GM12878 (cell line): ENCODE measurements at regions not wholly inside any gene's neighbourhood (a gene's known extent, or its start where the extent isn't known, plus 50 kb on each side); places are given as distances from the start of the nearest gene placed in this dataset.

Experiments
- ATAC-seq: fragments of 200-7000 bp; cut with Tn5 transposase; 3 replicates; pipeline ENCODE4 v1.9.1; 2020; ENCODE audit warnings: mild to moderate bottlenecking, moderate library complexity
- BruUV-seq: library from RNA; stranded (reverse); fragments of 400-500 nt; replicated peaks from 2 replicates; lab custom pipeline; 2021; lab: Mats Ljungman, UMichigan
- CTCF ChIA-PET: fragments of 300-600 bp; sonication (Branson Sonifier 250); formaldehyde crosslinking; extraction: SDS; loops from one replicate; lab custom pipeline; 2021; ENCODE audit warnings: inconsistent platforms; lab: Yijun Ruan, JAX
- POLR2A ChIA-PET: fragments of 350-600 bp; formaldehyde crosslinking; extraction: SDS; loops from one replicate; lab custom pipeline; 2021; ENCODE audit warnings: inconsistent platforms; lab: Charles Lee
- RAD21 ChIA-PET: fragments of 300-600 bp; sonication (Branson Sonifier 250); formaldehyde crosslinking; loops from one replicate; lab custom pipeline; 2023; ENCODE audit warnings: antibody characterized with exemption; ENCODE audit not compliant: unreplicated experiment; lab: Charles Lee
- SMC1A ChIA-PET: fragments of 300-600 bp; sonication (Branson Sonifier 250); formaldehyde crosslinking; loops from one replicate; lab custom pipeline; 2023; ENCODE audit not compliant: unreplicated experiment, uncharacterized antibody; lab: Charles Lee
- DNase-seq: peaks from one replicate; pipeline ENCODE4 v3.0.0-alpha.2; 2011; ENCODE audit warnings: low read depth, low spot score
- FAIRE-seq: peaks from 3 replicates; lab custom pipeline; 2011; peaks lifted over from hg19 to GRCh38; lab: Jason Lieb, UNC
- H2AFZ ChIP-seq: 2 replicates; pipeline ENCODE4 v1.6.0; 2011; ENCODE audit warnings: low read depth, low read length, control low read depth; ENCODE audit not compliant: control insufficient read depth
- H3K27ac ChIP-seq: 2 replicates; pipeline ENCODE4 v1.5.1; 2011; ENCODE audit warnings: control low read depth; ENCODE audit not compliant: control insufficient read depth, insufficient read depth
- H3K27me3 ChIP-seq, 2 experiments: replicated peaks in 1 of 2; 2 replicates each; pipeline versions ENCODE4 v1.6.0 to v1.6.1; 2011; ENCODE audit warnings: low read length in 1 of 2; ENCODE audit not compliant: control insufficient read depth in 2 of 2, insufficient read depth in 2 of 2
- H3K36me3 ChIP-seq, 2 experiments: 2 replicates each; pipeline ENCODE4 v1.5.1; 2011; ENCODE audit warnings: low read length in 1 of 2; ENCODE audit not compliant: control insufficient read depth in 2 of 2, insufficient read depth in 2 of 2
- H3K4me1 ChIP-seq: 2 replicates; pipeline ENCODE4 v1.6.1; 2011; ENCODE audit warnings: mild to moderate bottlenecking, low read length, moderate library complexity, mixed read lengths; ENCODE audit not compliant: control insufficient read depth, insufficient read depth
- H3K4me2 ChIP-seq: 2 replicates; pipeline ENCODE4 v1.6.0; 2011; ENCODE audit warnings: control low read depth; ENCODE audit not compliant: control insufficient read depth, insufficient read depth
- H3K4me3 ChIP-seq: fragments of 200-600 bp; sonication (generic); 2 replicates; pipeline ENCODE4 v1.5.1; 2016
- H3K79me2 ChIP-seq: 2 replicates; pipeline ENCODE4 v1.6.0; 2011; ENCODE audit warnings: low read length; ENCODE audit not compliant: control insufficient read depth, insufficient read depth
- H3K9ac ChIP-seq: 2 replicates; pipeline ENCODE4 v1.8.0; 2011; ENCODE audit warnings: low read length, control low read depth, mixed read lengths; ENCODE audit not compliant: control insufficient read depth, insufficient read depth
- H3K9me3 ChIP-seq: replicated peaks from 3 replicates; pipeline ENCODE4 v1.5.1; 2011; ENCODE audit warnings: mild to moderate bottlenecking, low read length; ENCODE audit not compliant: control insufficient read depth, insufficient read depth
- H4K20me1 ChIP-seq: 2 replicates; pipeline ENCODE4 v1.6.0; 2011; ENCODE audit not compliant: control insufficient read depth, insufficient read depth
- ASH2L ChIP-seq: fragments of 300-600, 200-600 bp; sonication (generic); IDR thresholded peaks from 2 replicates; pipeline ENCODE4 v1.6.1; 2017; ENCODE audit warnings: low read depth, mild to moderate bottlenecking, borderline replicate concordance
- ATF7 ChIP-seq: fragments of 450-650 bp; IDR thresholded peaks from 2 replicates; pipeline ENCODE4 v1.6.1; 2016; ENCODE audit warnings: low read depth, mild to moderate bottlenecking
- BRCA1 ChIP-seq: IDR thresholded peaks from 2 replicates; pipeline ENCODE4 v1.6.1; 2011; ENCODE audit warnings: low read depth, low read length, improper control_type of control experiment
- CBX3 ChIP-seq: fragments of 200-600 bp; sonication (generic); IDR thresholded peaks from 2 replicates; pipeline ENCODE4 v1.6.1; 2016; ENCODE audit warnings: low read depth, borderline replicate concordance
- CREB1 ChIP-seq: IDR thresholded peaks from 2 replicates; pipeline ENCODE4 v1.6.1; 2012; ENCODE audit warnings: low read depth, mild to moderate bottlenecking, inconsistent platforms
- GABPA ChIP-seq: IDR thresholded peaks from 2 replicates; pipeline ENCODE4 v1.6.1; 2014; ENCODE audit warnings: antibody characterized with exemption, low read depth, mild to moderate bottlenecking, inconsistent platforms
- KAT2A ChIP-seq: conservative IDR thresholded peaks from 2 replicates; pipeline ENCODE4 v1.6.1; 2011; ENCODE audit warnings: low read depth, low read length; ENCODE audit not compliant: control insufficient read depth
- PBX3 ChIP-seq: IDR thresholded peaks from 2 replicates; pipeline ENCODE4 v1.6.1; 2011; ENCODE audit warnings: mild to moderate bottlenecking, low read depth, low read length, moderate library complexity; ENCODE audit not compliant: insufficient replicate concordance
- RAD21 ChIP-seq: IDR thresholded peaks from 2 replicates; pipeline ENCODE4 v1.6.1; 2011; ENCODE audit warnings: mild to moderate bottlenecking, low read depth, low read length, moderate library complexity; ENCODE audit not compliant: insufficient read depth
- RELB ChIP-seq: fragments of 450-650 bp; IDR thresholded peaks from 2 replicates; pipeline ENCODE4 v1.6.1; 2017; ENCODE audit warnings: low read depth, mild to moderate bottlenecking, moderate library complexity
- TCF7 ChIP-seq: IDR thresholded peaks from 2 replicates; pipeline ENCODE4 v1.6.1; 2014; ENCODE audit warnings: antibody characterized with exemption, borderline replicate concordance
- YY1 ChIP-seq: IDR thresholded peaks from 2 replicates; pipeline ENCODE4 v1.6.1; 2011; ENCODE audit warnings: low read depth, mild to moderate bottlenecking, low read length
- ZNF207 ChIP-seq: fragments of 450-650 bp; IDR thresholded peaks from 2 replicates; pipeline ENCODE4 v1.6.1; 2014; ENCODE audit warnings: antibody characterized with exemption, mild to moderate bottlenecking, borderline replicate concordance
- ZNF217 ChIP-seq: fragments of 450-650 bp; IDR thresholded peaks from 2 replicates; pipeline ENCODE4 v1.6.1; 2017; ENCODE audit warnings: antibody characterized with exemption, mild to moderate bottlenecking
- WGBS: methylation state at CpG from one replicate; pipeline ENCODE4 v1.1.6; 2016; ENCODE audit warnings: low lambda C conversion rate; ENCODE audit not compliant: insufficient replicate concordance, insufficient coverage; ENCODE audit errors: missing lambda C conversion rate; 5-methylcytosine and 5-hydroxymethylcytosine counted together
- in situ Hi-C: fragments of 300-500 bp; cut with MboI; formaldehyde crosslinking; loops from 9 replicates; pipeline ENCODE4 v1.14.3; 2018; ENCODE audit warnings: mixed read lengths
- intact Hi-C: fragments of 100-400 bp; cut with micrococcal nuclease; formaldehyde crosslinking; loops from one replicate; pipeline ENCODE4 v1.14.2; 2022; ENCODE audit not compliant: unreplicated experiment
- TF ChIP-seq, protein P1 (sequence below): IDR thresholded peaks from 2 replicates; pipeline ENCODE4 v1.6.1; 2011; ENCODE audit warnings: borderline replicate concordance, low read depth, mild to moderate bottlenecking, moderate library complexity, low read length; ENCODE audit not compliant: insufficient read depth, poor library complexity, severe bottlenecking
- TF ChIP-seq, protein P2 (sequence below): fragments of 450-650 bp; IDR thresholded peaks from 2 replicates; pipeline ENCODE4 v1.6.1; 2018; ENCODE audit warnings: borderline replicate concordance, mild to moderate bottlenecking; ENCODE audit not compliant: partially characterized antibody
- TF ChIP-seq, protein P3 (sequence below): IDR thresholded peaks from 2 replicates; pipeline ENCODE4 v1.6.1; 2012; ENCODE audit warnings: low read length, inconsistent platforms

GRCh38 chrX:95754411-95754810 is 930.2 kb upstream of the DIAPH2 start:
- intact Hi-C loops, result no loop called here
- Histone ChIP-seq H3K79me2 (no peaks in the 10 kb centered on the region), H3K9me3 (no peaks in the 10 kb centered on the region), H3K4me2 (no peak overlapping the region), H3K9ac (no peak overlapping the region)
- POLR2A ChIA-PET, result no interaction called here
- FAIRE-seq, result no peak
- no peak for TF ChIP-seq RELB
- TF ChIP-seq CBX3, result no peak
- TF ChIP-seq, protein P1, sequence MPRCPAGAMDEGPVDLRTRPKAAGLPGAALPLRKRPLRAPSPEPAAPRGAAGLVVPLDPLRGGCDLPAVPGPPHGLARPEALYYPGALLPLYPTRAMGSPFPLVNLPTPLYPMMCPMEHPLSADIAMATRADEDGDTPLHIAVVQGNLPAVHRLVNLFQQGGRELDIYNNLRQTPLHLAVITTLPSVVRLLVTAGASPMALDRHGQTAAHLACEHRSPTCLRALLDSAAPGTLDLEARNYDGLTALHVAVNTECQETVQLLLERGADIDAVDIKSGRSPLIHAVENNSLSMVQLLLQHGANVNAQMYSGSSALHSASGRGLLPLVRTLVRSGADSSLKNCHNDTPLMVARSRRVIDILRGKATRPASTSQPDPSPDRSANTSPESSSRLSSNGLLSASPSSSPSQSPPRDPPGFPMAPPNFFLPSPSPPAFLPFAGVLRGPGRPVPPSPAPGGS, result no peak
- TF ChIP-seq PBX3, result no peak
- no peak for TF ChIP-seq YY1
- no peak for TF ChIP-seq ASH2L
- TF ChIP-seq ZNF207, result no peak
- no peak for TF ChIP-seq BRCA1
- TF ChIP-seq, protein P2, sequence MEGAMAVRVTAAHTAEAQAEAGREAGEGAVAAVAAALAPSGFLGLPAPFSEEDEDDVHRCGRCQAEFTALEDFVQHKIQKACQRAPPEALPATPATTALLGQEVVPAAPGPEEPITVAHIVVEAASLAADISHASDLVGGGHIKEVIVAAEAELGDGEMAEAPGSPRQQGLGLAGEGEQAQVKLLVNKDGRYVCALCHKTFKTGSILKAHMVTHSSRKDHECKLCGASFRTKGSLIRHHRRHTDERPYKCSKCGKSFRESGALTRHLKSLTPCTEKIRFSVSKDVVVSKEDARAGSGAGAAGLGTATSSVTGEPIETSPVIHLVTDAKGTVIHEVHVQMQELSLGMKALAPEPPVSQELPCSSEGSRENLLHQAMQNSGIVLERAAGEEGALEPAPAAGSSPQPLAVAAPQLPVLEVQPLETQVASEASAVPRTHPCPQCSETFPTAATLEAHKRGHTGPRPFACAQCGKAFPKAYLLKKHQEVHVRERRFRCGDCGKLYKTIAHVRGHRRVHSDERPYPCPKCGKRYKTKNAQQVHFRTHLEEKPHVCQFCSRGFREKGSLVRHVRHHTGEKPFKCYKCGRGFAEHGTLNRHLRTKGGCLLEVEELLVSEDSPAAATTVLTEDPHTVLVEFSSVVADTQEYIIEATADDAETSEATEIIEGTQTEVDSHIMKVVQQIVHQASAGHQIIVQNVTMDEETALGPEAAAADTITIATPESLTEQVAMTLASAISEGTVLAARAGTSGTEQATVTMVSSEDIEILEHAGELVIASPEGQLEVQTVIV, result no peak
- TF ChIP-seq, protein P3, sequence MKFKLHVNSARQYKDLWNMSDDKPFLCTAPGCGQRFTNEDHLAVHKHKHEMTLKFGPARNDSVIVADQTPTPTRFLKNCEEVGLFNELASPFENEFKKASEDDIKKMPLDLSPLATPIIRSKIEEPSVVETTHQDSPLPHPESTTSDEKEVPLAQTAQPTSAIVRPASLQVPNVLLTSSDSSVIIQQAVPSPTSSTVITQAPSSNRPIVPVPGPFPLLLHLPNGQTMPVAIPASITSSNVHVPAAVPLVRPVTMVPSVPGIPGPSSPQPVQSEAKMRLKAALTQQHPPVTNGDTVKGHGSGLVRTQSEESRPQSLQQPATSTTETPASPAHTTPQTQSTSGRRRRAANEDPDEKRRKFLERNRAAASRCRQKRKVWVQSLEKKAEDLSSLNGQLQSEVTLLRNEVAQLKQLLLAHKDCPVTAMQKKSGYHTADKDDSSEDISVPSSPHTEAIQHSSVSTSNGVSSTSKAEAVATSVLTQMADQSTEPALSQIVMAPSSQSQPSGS, result no peak
- no peak for TF ChIP-seq ZNF217
- TF ChIP-seq KAT2A, result no peak
- no peak for TF ChIP-seq RAD21
- no peak for TF ChIP-seq GABPA
- TF ChIP-seq CREB1, result no peak
- TF ChIP-seq ATF7, result no peak
- TF ChIP-seq TCF7, result no peak
- TF ChIP-seq, all 136 proteins: peak for 0
- H3K36me3 ChIP-seq, result no peaks in the 10 kb centered on the region
- no peaks in the 10 kb centered on the region for H3K4me1 ChIP-seq
- no peaks in the 10 kb centered on the region for H3K27me3 ChIP-seq
- RAD21 ChIA-PET, result no interaction called here
- ATAC-seq (no peak), DNase-seq (no peak)
- SMC1A ChIA-PET, result no interaction called here
- no TSS peak for BruUV-seq
- CTCF ChIA-PET, result interaction anchor here (0.9 to 2.6 kb wide), 2 partner anchors 8 to 11 kb away, joined by 3 to 7 read pairs; no protein-coding TSS in a partner anchor
- H3K27ac ChIP-seq, result no peak overlapping the region
- H2AFZ ChIP-seq, result no peak overlapping the region
- in situ Hi-C loops, result no loop called here
- 13% methylated on average over 3 of the region's 3 CpGs for WGBS
- H4K20me1 ChIP-seq, result no peaks in the 10 kb centered on the region
- no peak overlapping the region for H3K4me3 ChIP-seq
